Thoracic aorta (tissue), 2 donors: ENCODE measurements at regions not wholly inside any gene's neighbourhood (a gene's known extent, or its start where the extent isn't known, plus 50 kb on each side); places are given as distances from the start of the nearest gene placed in this dataset.

Source experiments
- ATAC-seq: fragments of 150-250 bp; one replicate; pipeline ENCODE4 v1.8.0; 2017; ENCODE audit warnings: low read depth; ENCODE audit not compliant: insufficient number of reproducible peaks, low FRiP score
- DNase-seq: peaks from one replicate; pipeline ENCODE4 v3.0.0-alpha.2; 2020; ENCODE audit warnings: low spot score
- H3K27ac ChIP-seq, 2 donors: fragments of 200-600 bp; sonication (generic); 1 replicate in 1 of 2; 2 replicates in 1 of 2; pipeline ENCODE4 v1.5.1; 2016; ENCODE audit warnings: mild to moderate bottlenecking in 2 of 2, moderate library complexity in 2 of 2
- H3K27me3 ChIP-seq: fragments of 200-600 bp; sonication (generic); replicated peaks from 2 replicates; pipeline ENCODE4 v1.6.0; 2016; ENCODE audit warnings: mild to moderate bottlenecking; ENCODE audit not compliant: insufficient read depth
- H3K36me3 ChIP-seq: fragments of 200-600 bp; sonication (generic); one replicate; pipeline ENCODE4 v1.5.1; 2016
- H3K4me1 ChIP-seq, 2 donors: fragments of 200-600 bp; sonication (generic); 1 replicate in 1 of 2; 2 replicates in 1 of 2; pipeline versions ENCODE4 v1.5.1 to v1.6.0; 2016; ENCODE audit warnings: low read depth in 2 of 2, mild to moderate bottlenecking in 1 of 2; ENCODE audit not compliant: control insufficient read depth in 1 of 2
- H3K4me3 ChIP-seq: fragments of 200-600 bp; sonication (generic); 2 replicates; pipeline ENCODE4 v1.5.1; 2016; ENCODE audit warnings: mild to moderate bottlenecking
- H3K9me3 ChIP-seq: fragments of 200-600 bp; sonication (generic); 2 replicates; pipeline ENCODE4 v1.5.1; 2016
- CTCF ChIP-seq: fragments of 200-600 bp; sonication (generic); IDR thresholded peaks from one replicate; pipeline ENCODE4 v1.5.1; 2019; ENCODE audit warnings: antibody characterized with exemption

- no peak for ATAC-seq
- TF ChIP-seq CTCF = no peak
- DNase-seq = no peak
- no peaks in the 10 kb centered on the region for H3K4me1 ChIP-seq
- H3K36me3 ChIP-seq = no peaks in the 10 kb centered on the region
- no peaks in the 10 kb centered on the region for H3K9me3 ChIP-seq
- no peaks in the 10 kb centered on the region for H3K27me3 ChIP-seq
- H3K4me3 ChIP-seq = no peak overlapping the region
- no peak overlapping the region for H3K27ac ChIP-seq
Observed at GRCh38 chr7:113804475-113805095, 114.2 kb downstream of the PPP1R3A start.

DNA sequence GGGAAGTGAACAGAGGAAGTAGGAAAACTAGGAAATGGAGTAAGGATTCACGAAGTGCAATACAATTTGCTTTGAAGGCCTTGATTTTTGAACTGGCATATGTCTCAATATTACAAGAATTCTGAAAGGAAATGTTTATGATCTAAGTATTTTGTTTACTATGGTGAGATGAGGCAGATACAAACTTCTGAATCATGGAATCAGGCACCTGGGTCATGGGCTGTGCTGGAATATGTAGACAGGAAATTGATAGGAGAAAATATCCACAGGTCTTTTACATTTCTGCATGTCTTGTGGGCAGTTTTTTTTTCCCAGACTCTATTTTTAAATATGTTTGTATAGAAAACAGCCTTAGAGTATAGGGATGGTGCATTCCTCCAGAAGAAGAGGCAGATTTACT lies 117.1 kb downstream of the PPP1R3A start:
- Histone ChIP-seq H3K27me3 (no peaks in the 10 kb centered on the region), H3K9me3 (no peaks in the 10 kb centered on the region), H3K36me3 (no peaks in the 10 kb centered on the region), H3K27ac (no peak overlapping the region), H3K4me1 (peaks cover 12 to 17% of the 10 kb centered on the region in 2 donors), H3K4me3 (no peak overlapping the region)
- ATAC-seq (no peak), DNase-seq (no peak)
- no peak for TF ChIP-seq CTCF

- no peaks in the 10 kb centered on the region for H3K27me3 ChIP-seq
- ATAC-seq = no peak
- no peak for TF ChIP-seq CTCF
- no peak overlapping the region for H3K4me3 ChIP-seq
- no peaks in the 10 kb centered on the region for H3K36me3 ChIP-seq
- no peaks in the 10 kb centered on the region for H3K9me3 ChIP-seq
- DNase-seq = no peak
- H3K4me1 ChIP-seq = peaks cover 12 to 26% of the 10 kb centered on the region in 2 donors
- H3K27ac ChIP-seq = no peak overlapping the region
Observed at GRCh38 chr7:113800826-113801225, 118.0 kb downstream of the PPP1R3A start.

DNA sequence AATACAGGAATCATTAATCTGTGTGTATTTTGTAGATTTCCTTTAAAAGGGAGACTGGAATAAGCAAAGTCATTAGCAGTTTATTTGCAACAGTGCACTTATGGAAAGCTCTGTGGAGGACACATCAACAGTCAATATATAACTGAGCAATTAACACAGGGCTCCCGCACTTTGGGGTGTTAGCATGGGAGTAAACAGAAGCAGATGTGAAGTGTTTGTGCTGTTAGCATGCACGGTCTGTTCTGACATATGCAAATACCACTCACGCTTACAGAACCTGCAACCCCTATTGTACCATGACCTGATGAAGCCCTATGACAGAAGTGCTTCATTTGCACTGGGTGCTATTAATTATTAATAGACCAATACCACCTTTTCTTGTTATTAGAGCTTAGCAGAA lies 118.9 kb downstream of the PPP1R3A start:
- Histone ChIP-seq H3K4me1 (peaks cover 12 to 26% of the 10 kb centered on the region in 2 donors), H3K27me3 (no peaks in the 10 kb centered on the region), H3K36me3 (no peaks in the 10 kb centered on the region), H3K27ac (no peak overlapping the region), H3K9me3 (no peaks in the 10 kb centered on the region), H3K4me3 (no peak overlapping the region)
- no peak for DNase-seq
- no peak for ATAC-seq
- TF ChIP-seq CTCF = no peak

DNA sequence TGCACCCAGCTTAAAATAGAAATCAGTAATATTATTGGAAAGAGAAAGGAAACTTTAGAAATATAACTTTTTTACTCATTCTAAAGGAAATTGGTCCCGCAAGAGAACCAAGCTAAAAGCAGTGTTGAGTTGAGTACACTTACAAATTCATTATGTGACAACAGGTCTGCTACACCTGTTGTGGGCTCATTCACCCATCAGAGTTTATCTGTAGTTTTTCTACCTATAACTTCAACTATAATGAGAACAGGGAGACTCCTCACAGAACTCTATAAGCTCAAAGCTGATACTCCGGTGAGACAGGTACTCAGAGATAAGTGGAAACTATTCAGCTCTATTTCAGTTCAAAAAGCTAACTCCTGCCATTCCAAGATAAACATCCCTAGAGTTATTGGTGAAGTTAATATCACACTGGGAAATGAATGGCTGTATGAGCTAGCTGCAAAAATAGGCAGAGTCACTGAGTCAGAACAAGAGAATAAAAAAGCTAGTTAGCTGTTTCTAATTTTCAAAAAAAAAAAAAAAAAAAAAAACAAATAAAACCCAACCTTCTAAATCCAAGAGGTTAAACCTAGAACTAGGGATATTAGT lies 121.3 kb downstream of the PPP1R3A start:
- ATAC-seq (no peak), DNase-seq (no peak)
- H3K27me3 ChIP-seq = no peaks in the 10 kb centered on the region
- no peaks in the 10 kb centered on the region for H3K36me3 ChIP-seq
- H3K4me3 ChIP-seq = no peak overlapping the region
- peaks cover 12 to 26% of the 10 kb centered on the region in 2 donors for H3K4me1 ChIP-seq
- no peak for TF ChIP-seq CTCF
- no peaks in the 10 kb centered on the region for H3K9me3 ChIP-seq
- H3K27ac ChIP-seq = peak overlapping the region in 1 of 2 donors; percentile 41
